ENCODE measurements at regions not wholly inside any gene's neighbourhood (a gene's known extent, or its start where the extent isn't known, plus 50 kb on each side); places are given as distances from the start of the nearest gene placed in this dataset.

DNA sequence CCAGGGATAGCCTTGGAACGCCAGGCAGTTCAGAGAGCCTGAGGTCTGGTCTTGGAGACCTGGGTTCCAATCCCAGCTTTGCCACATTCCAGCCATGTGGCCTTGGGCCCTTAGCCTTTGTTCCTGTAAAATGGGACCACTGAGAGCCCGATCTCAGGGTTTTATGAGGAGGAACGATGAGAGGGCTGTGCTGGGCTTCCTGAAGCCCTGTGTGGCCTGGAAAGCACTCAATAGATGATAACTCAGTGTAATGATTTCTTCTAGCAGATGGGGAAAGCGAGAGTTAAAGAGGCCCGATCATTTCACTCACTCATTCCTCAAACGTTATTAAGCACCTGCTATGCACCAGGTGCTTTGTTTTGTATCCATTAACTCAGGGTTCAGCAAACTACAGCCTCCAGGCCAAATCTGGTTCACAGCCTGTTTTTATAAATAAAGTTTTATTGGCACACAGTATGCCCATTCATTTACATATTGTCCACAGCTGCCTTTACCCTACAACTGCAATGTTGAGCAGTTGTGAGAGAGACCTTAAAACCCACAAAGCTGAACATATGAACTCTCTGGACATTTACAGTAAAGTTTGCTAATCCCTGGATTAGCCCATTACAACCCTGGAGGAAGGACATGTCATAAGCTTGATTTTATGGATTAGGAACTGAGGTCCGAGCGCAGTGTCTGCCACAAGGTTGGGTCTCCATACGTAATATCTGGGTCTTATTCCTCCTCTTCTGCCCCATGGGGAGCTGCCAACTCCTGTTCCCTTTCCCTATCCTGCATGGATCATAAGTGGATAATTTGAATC lies 90.4 kb downstream of the CEBPB start:
- TF ChIP-seq, protein P1, sequence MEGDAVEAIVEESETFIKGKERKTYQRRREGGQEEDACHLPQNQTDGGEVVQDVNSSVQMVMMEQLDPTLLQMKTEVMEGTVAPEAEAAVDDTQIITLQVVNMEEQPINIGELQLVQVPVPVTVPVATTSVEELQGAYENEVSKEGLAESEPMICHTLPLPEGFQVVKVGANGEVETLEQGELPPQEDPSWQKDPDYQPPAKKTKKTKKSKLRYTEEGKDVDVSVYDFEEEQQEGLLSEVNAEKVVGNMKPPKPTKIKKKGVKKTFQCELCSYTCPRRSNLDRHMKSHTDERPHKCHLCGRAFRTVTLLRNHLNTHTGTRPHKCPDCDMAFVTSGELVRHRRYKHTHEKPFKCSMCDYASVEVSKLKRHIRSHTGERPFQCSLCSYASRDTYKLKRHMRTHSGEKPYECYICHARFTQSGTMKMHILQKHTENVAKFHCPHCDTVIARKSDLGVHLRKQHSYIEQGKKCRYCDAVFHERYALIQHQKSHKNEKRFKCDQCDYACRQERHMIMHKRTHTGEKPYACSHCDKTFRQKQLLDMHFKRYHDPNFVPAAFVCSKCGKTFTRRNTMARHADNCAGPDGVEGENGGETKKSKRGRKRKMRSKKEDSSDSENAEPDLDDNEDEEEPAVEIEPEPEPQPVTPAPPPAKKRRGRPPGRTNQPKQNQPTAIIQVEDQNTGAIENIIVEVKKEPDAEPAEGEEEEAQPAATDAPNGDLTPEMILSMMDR (IDR thresholded peaks at IDR 0.05; ENCODE audit: borderline replicate concordance, insufficient read depth, low read depth, low read length): no peak
- H3K4me3 ChIP-seq (ENCODE audit: low read depth, low read length): no peak overlapping the region

DNA sequence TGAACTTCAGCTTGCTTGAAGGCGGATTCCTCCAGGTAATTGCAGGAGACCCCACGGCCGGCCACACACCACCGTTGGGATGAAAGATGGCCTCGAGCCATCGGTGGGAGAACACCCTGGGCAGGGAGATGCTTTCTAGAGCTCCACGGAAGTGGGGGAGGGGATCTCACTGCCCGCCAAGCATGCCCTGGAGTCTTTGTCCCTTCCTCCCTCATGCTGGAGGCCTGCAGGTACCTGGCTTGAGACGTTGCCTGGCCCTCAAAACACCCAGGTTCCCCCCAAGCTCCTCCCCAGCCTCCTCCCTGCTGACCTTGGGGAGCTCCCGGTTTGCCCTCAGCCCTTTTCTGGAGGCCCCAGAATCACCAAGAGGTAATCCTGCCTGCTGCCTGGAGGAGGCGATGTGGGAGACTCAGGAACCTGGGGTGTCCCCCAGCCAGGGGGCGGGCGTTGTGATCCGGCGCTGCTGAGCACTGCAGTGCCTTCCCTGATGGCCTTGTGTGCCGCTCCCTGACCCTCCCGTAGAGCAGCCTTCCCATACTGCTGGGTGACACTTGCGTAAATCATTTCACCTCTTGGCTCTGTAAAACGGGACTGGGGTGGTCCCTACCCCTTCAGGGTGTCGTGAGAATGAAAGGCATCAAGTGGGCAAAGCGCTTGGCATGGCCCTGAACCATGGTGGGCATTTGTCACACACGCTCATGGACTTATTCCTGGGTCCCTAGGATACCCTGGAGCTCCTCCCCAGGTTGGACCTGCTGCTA lies 91.4 kb downstream of the CEBPB start:
- TF ChIP-seq, protein P1 (IDR thresholded peaks at IDR 0.05; ENCODE audit: borderline replicate concordance, insufficient read depth, low read depth, low read length): peak; percentile 14; the same call in 1 of the 2 replicates
- no peak overlapping the region for H3K4me3 ChIP-seq (ENCODE audit: low read depth, low read length)

DNA sequence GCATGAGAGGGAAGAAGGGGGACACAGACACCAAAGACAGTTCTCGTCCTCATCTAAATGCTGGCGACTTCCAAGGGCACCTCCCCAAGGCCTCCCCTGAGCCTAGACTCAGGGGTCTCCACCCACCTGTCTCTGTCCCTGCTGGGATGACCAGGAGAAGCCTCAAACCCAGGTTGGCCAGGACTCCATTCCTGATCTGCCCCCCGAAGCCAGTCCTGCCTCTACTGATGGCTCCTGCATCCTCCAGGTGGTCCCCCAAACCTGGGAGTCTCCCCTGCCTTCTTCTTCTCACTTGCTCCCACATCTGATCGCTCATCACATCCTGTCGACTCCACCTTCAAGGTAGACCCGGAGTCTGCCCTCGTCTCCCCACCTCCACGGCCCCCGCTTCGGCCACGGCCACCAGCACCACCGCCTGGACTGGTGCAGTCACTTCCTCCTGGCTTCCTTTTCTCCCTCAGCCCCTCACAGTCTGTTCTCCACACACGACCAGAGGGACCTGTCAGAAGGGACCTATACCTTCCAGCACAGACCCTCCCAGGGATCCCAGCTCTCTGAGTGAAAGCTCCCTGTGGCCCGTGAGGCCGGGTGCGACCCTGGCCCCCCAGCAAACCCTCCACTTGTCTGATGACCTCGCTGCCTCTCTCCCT lies 92.1 kb downstream of the CEBPB start:
- TF ChIP-seq, protein P1 (IDR thresholded peaks at IDR 0.05; ENCODE audit: borderline replicate concordance, insufficient read depth, low read depth, low read length): no peak
- no peak overlapping the region for H3K4me3 ChIP-seq (ENCODE audit: low read depth, low read length)

DNA sequence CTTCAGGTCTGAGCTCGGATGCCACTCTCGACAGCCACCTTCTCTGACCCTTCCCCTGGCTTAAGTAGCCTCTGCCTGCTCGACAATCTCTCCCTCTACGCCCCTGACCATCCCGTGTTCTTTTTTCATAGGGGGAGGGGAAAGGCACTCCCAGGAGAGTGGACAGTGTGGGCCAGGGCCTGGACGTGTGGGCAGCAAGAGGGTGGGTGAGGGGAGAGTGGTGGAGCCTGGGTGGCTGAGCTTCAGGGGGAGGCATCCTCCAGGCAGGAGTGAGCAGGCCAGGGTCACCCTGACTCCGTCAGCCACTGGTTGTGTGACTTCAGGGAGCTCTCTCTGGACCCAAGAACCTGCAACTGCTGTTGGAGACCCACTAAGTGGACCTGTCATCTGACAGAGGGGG lies 92.7 kb downstream of the CEBPB start:
- TF ChIP-seq, protein P1 (IDR thresholded peaks at IDR 0.05; ENCODE audit: borderline replicate concordance, insufficient read depth, low read depth, low read length): no peak
- no peak overlapping the region for H3K4me3 ChIP-seq (ENCODE audit: low read depth, low read length)

DNA sequence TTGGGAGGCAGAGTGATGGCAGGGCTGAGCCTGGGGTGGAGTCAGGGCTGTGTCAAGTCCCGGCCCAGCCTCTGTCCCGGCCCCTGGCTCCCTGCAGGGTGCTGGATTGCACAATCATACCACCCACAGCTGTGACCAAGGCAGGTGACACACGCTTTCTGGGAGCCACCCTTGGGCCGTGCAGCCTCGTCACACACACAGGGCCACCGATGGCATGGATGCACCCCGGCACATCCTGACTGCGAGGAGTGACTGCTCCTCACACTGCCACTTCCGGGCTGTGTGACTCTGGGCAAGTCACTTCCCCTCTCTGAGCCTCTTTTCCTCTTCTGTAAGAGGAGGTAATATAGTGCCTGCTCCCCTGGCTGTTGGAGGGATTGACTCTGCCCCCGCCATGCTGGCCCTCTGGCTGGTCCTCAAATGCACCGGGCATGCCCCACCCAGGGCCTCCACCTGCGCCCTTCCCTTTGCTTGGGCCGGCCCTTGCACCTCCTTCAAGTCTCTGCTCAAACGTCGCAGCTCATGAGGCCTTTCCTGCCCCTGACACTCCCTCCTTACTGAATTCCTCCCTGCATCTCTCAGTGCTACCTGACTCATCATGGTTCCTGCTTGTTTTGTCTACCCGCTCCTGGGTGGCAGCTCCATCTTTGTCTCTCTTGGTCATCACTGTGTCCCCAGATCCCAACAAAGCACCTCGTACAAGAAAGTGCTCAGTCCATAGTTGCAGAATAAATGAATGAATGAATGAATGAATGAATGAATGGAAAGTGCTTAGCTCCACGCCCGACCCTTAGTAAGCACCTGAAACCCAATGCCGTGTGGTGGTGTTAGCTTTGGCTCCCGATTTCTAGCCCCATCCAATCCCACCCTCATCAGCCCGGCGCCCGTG lies 93.5 kb downstream of the CEBPB start:
- no peak overlapping the region for H3K4me3 ChIP-seq (ENCODE audit: low read depth, low read length)
- TF ChIP-seq, protein P1 (IDR thresholded peaks at IDR 0.05; ENCODE audit: borderline replicate concordance, insufficient read depth, low read depth, low read length): no peak

DNA sequence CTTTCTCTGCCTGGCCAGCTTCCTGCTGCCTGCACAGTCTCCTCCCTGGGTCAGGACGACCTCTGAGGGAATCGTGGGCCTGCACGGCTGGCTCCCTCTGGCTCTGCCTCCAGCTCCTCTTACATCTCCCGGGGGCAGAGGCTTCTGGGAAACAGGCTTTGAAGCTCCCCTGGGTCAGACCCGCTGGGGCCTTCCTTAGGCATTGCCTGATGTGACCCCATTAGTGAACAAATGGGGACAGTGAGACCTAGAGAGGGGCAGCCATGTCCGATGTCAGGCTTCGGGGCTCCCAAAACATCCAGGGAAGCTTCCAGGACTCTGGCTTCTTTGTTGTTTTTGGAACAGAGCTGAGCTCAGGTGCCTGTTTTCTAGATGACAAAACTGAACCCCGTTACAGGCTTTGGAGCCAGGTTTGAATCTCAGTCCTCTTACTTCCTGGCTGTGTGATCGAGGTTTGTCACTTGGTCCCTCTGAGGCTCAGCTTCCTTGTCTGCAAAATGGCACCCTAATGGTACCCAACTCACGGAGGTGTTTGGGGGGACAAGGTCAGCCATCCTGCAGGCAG lies 94.3 kb downstream of the CEBPB start:
- TF ChIP-seq, protein P1 (IDR thresholded peaks at IDR 0.05; ENCODE audit: borderline replicate concordance, insufficient read depth, low read depth, low read length): no peak
- no peak overlapping the region for H3K4me3 ChIP-seq (ENCODE audit: low read depth, low read length)

Data from GM12875 (cell line).